ENCODE measurements at regions not wholly inside any gene's neighbourhood (a gene's known extent, or its start where the extent isn't known, plus 50 kb on each side); places are given as distances from the start of the nearest gene placed in this dataset.

GRCh38 chr9:99752417-99753109, 69.1 kb upstream of the NR4A3 start:
- no peaks in the 10 kb centered on the region for H3K36me3 ChIP-seq (replicated peaks; ENCODE audit: control insufficient read depth, insufficient read depth, low read length)
- H3K27me3 ChIP-seq (ENCODE audit: control insufficient read depth, insufficient read depth, low read length) = no peaks in the 10 kb centered on the region
- no peak overlapping the region for H3K4me3 ChIP-seq (ENCODE audit: insufficient read depth, low read depth, low read length)
- no peak for DNase-seq

DNA sequence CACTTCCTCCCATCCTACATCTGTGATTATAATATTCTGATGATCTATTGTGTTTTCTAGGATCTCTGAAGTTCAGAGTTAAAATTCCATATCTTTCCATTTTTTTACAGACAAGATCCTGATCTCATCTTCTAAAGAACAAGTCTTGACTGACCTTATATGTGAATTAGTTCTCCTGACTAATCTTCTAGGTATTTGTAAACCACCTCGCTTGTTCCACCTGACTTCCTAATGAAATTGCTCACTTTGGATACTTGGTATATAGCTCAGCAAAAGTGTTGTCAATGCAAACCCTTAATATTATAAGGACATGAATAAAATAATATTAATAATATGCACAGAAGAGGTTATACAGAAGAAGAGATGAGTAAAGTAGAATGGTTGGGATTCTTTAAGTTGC, 68.2 kb upstream of the NR4A3 start:
- no peaks in the 10 kb centered on the region for H3K27me3 ChIP-seq (ENCODE audit: control insufficient read depth, insufficient read depth, low read length)
- no peaks in the 10 kb centered on the region for H3K36me3 ChIP-seq (replicated peaks; ENCODE audit: control insufficient read depth, insufficient read depth, low read length)
- H3K4me3 ChIP-seq (ENCODE audit: insufficient read depth, low read depth, low read length) = no peak overlapping the region
- DNase-seq = no peak

DNA sequence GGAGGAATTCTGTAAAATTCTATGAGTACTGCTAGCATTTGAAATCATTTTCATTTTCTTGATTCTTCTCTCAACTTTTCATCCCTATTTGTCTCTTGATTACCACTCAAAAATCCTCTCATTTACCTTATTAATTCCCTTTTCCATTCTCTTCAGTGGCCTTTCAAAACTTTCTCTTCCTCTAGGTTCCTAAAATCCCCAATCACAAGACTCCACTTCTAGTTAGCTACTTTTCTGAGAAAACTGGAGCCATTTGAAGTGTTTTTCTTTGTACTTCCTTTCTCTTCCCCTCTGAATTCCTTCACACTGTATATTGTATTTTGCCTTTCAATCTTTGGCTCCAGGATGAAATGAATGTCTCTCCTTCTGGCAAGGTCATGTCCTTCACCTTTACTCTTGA, 61.3 kb upstream of the NR4A3 start:
- H3K36me3 ChIP-seq (replicated peaks; ENCODE audit: control insufficient read depth, insufficient read depth, low read length) = no peaks in the 10 kb centered on the region
- H3K4me3 ChIP-seq (ENCODE audit: insufficient read depth, low read depth, low read length) = no peak overlapping the region
- no peak for DNase-seq
- H3K27me3 ChIP-seq (ENCODE audit: control insufficient read depth, insufficient read depth, low read length) = no peaks in the 10 kb centered on the region

- Histone ChIP-seq H3K27me3 (ENCODE audit: control insufficient read depth, insufficient read depth, low read length) (no peaks in the 10 kb centered on the region), H3K36me3 (replicated peaks; ENCODE audit: control insufficient read depth, insufficient read depth, low read length) (no peaks in the 10 kb centered on the region), H3K4me3 (ENCODE audit: insufficient read depth, low read depth, low read length) (no peak overlapping the region)
- DNase-seq = no peak
Observed at GRCh38 chr9:99762470-99762869, 59.2 kb upstream of the NR4A3 start.

Data from H7 (cell line).